Endothelial cell of umbilical vein (primary cell): ENCODE measurements at regions not wholly inside any gene's neighbourhood (a gene's known extent, or its start where the extent isn't known, plus 50 kb on each side); places are given as distances from the start of the nearest gene placed in this dataset.

Source experiments
- BruUV-seq: library from RNA; stranded (reverse); fragments of 400-500 nt; replicated peaks from 2 replicates; lab custom pipeline; 2021; lab: Mats Ljungman, UMichigan
- CTCF ChIA-PET: fragments of 300-600, 350-600 bp; sonication (Branson Sonifier 250); formaldehyde crosslinking; loops from one replicate; lab custom pipeline; 2021; ENCODE audit warnings: antibody characterized with exemption, inconsistent platforms; lab: Charles Lee
- POLR2A ChIA-PET: fragments of 300-600, 350-600 bp; sonication (Branson Sonifier 250); formaldehyde crosslinking; loops from one replicate; lab custom pipeline; 2021; ENCODE audit warnings: antibody characterized with exemption, inconsistent platforms; lab: Charles Lee
- DNase-seq: peaks from one replicate; pipeline ENCODE4 v3.0.0-alpha.2; 2011; ENCODE audit warnings: low read depth, low spot score
- FAIRE-seq: peaks from 2 replicates; lab custom pipeline; 2011; peaks lifted over from hg19 to GRCh38; lab: Jason Lieb, UNC
- H2AFZ ChIP-seq: 2 replicates; pipeline ENCODE4 v1.6.0; 2012; ENCODE audit warnings: low read depth, low read length, control low read depth, inconsistent platforms
- H3K27ac ChIP-seq: 2 replicates; pipeline ENCODE4 v1.5.1; 2011; ENCODE audit warnings: low read depth, mild to moderate bottlenecking, control low read depth, low read length, moderate library complexity; ENCODE audit not compliant: insufficient read depth
- H3K27me3 ChIP-seq, 2 experiments: 2 replicates each; pipeline versions ENCODE4 v1.6.0 to v1.6.1; 2011; ENCODE audit warnings: low read length in 2 of 2, mixed read lengths in 1 of 2; ENCODE audit not compliant: control insufficient read depth in 2 of 2, insufficient read depth in 2 of 2
- H3K36me3 ChIP-seq, 2 experiments: 2 replicates in 1 of 2; 3 replicates in 1 of 2; pipeline ENCODE4 v1.5.1; 2011; ENCODE audit warnings: low read length in 2 of 2, mild to moderate bottlenecking in 1 of 2, moderate library complexity in 1 of 2; ENCODE audit not compliant: control insufficient read depth in 2 of 2, insufficient read depth in 2 of 2; ENCODE audit errors: extremely low read depth in 1 of 2
- H3K4me1 ChIP-seq: 3 replicates; pipeline ENCODE4 v1.5.1; 2011; ENCODE audit warnings: mild to moderate bottlenecking, low read length; ENCODE audit not compliant: control insufficient read depth, insufficient read depth; ENCODE audit errors: extremely low read depth
- H3K4me2 ChIP-seq: 2 replicates; pipeline ENCODE4 v1.6.1; 2011; ENCODE audit warnings: low read length, control low read depth, mixed read lengths; ENCODE audit not compliant: insufficient read depth
- H3K4me3 ChIP-seq, 3 experiments: fragments of 200-600 bp in 1 of 3; sonication (generic), shearing (Covaris generic) in 1 of 3; replicated peaks in 1 of 3; 2 replicates each; pipeline ENCODE4 v1.5.1; 2011 to 2016; ENCODE audit warnings: control low read depth in 3 of 3, low read length in 3 of 3, mild to moderate bottlenecking in 2 of 3, inconsistent platforms in 1 of 3, low read depth in 1 of 3, moderate library complexity in 1 of 3; ENCODE audit not compliant: insufficient read depth in 1 of 3
- H3K79me2 ChIP-seq: 2 replicates; pipeline ENCODE4 v1.6.0; 2012; ENCODE audit warnings: low read length, inconsistent platforms; ENCODE audit not compliant: control insufficient read depth, insufficient read depth
- H3K9ac ChIP-seq: replicated peaks from 2 replicates; pipeline ENCODE3; 2011; ENCODE audit warnings: low read length, control low read depth; ENCODE audit not compliant: insufficient read depth; ENCODE audit errors: extremely low read depth
- H3K9me1 ChIP-seq: replicated peaks from 3 replicates; pipeline ENCODE4 v1.6.0; 2011; ENCODE audit warnings: mild to moderate bottlenecking, low read length; ENCODE audit not compliant: control insufficient read depth, insufficient read depth; ENCODE audit errors: extremely low read depth
- H3K9me3 ChIP-seq: replicated peaks from 2 replicates; pipeline ENCODE4 v1.5.1; 2012; ENCODE audit warnings: low read length, inconsistent platforms; ENCODE audit not compliant: control insufficient read depth, insufficient read depth
- H4K20me1 ChIP-seq: replicated peaks from 2 replicates; pipeline ENCODE3; 2011; ENCODE audit warnings: mild to moderate bottlenecking, low read length; ENCODE audit not compliant: control insufficient read depth, insufficient read depth; ENCODE audit errors: extremely low read depth
- FOS ChIP-seq: IDR thresholded peaks from 2 replicates; pipeline ENCODE4 v1.6.1; 2011; ENCODE audit warnings: mild to moderate bottlenecking, low read length, moderate library complexity, borderline replicate concordance; ENCODE audit not compliant: insufficient read depth
- MAX ChIP-seq: IDR thresholded peaks from 2 replicates; pipeline ENCODE4 v1.6.1; 2011; ENCODE audit not compliant: insufficient read depth, insufficient read length
- MYC ChIP-seq: IDR thresholded peaks from one replicate; pipeline ENCODE4 v1.6.1; 2011; ENCODE audit warnings: mild to moderate bottlenecking, low read depth, low read length
- POLR2AphosphoS5 ChIP-seq: IDR thresholded peaks from 2 replicates; pipeline ENCODE4 v1.6.1; 2012; ENCODE audit warnings: low read depth, mild to moderate bottlenecking, control low read depth, low read length, moderate library complexity; ENCODE audit not compliant: insufficient read depth
- dilution Hi-C: fragments of 300-500 bp; cut with MboI; formaldehyde crosslinking; loops from one replicate; pipeline ENCODE4 v1.15.0; 2019; ENCODE audit warnings: low sequenced_read_pairs; ENCODE audit not compliant: extremely low pct_ligation_motif_present
- intact Hi-C: fragments of 100-400 bp; cut with micrococcal nuclease; formaldehyde crosslinking; loops from one replicate; pipeline ENCODE4 v1.10.0; 2022

- Histone ChIP-seq H3K27ac (no peak overlapping the region), H3K4me2 (no peak overlapping the region), H4K20me1 (no peaks in the 10 kb centered on the region), H3K9me3 (no peaks in the 10 kb centered on the region), H2AFZ (no peak overlapping the region), H3K4me1 (no peaks in the 10 kb centered on the region), H3K9ac (no peak overlapping the region), H3K27me3 (no peaks in the 10 kb centered on the region), H3K4me3 (no peak overlapping the region), H3K36me3 (no peaks in the 10 kb centered on the region), H3K9me1 (no peaks in the 10 kb centered on the region), H3K79me2 (no peaks in the 10 kb centered on the region)
- DNase-seq (no peak), FAIRE-seq (no peak)
- POLR2A ChIA-PET = no interaction called here
- intact Hi-C loops (no loop called here), dilution Hi-C loops (no loop called here)
- CTCF ChIA-PET = no interaction called here
- no TSS peak for BruUV-seq
- no peak for TF ChIP-seq MAX
These were observed 259.7 kb upstream of the HABP2 start for GRCh38 chr10:113293167-113293566.

GRCh38 chr10:113294868-113295267, 258.0 kb upstream of the HABP2 start:
- POLR2A ChIA-PET = no interaction called here
- no peak for DNase-seq

More at GRCh38 chr10:113294868-113295267, 258.0 kb upstream of the HABP2 start:
- Histone ChIP-seq H3K36me3 (no peaks in the 10 kb centered on the region), H2AFZ (no peak overlapping the region), H3K4me3 (no peak overlapping the region), H3K27ac (no peak overlapping the region), H3K27me3 (no peaks in the 10 kb centered on the region), H3K79me2 (no peaks in the 10 kb centered on the region), H3K4me2 (no peak overlapping the region), H4K20me1 (no peaks in the 10 kb centered on the region), H3K4me1 (no peaks in the 10 kb centered on the region), H3K9me1 (no peaks in the 10 kb centered on the region), H3K9ac (no peak overlapping the region), H3K9me3 (no peaks in the 10 kb centered on the region)
- CTCF ChIA-PET = no interaction called here
- FAIRE-seq = no peak
- dilution Hi-C loops = no loop called here
- intact Hi-C loops = no loop called here
- no peak for TF ChIP-seq POLR2AphosphoS5
- TF ChIP-seq MYC = no peak
- TF ChIP-seq FOS = no peak
- BruUV-seq = no TSS peak
